ENCODE measurements at regions not wholly inside any gene's neighbourhood (a gene's known extent, or its start where the extent isn't known, plus 50 kb on each side); places are given as distances from the start of the nearest gene placed in this dataset.

GRCh38 chr15:98025237-98025636 lies 64.7 kb downstream of the ARRDC4 start:
- FAIRE-seq = no peak
- intact Hi-C loops (cut with DNase I) = no loop called here

DNA sequence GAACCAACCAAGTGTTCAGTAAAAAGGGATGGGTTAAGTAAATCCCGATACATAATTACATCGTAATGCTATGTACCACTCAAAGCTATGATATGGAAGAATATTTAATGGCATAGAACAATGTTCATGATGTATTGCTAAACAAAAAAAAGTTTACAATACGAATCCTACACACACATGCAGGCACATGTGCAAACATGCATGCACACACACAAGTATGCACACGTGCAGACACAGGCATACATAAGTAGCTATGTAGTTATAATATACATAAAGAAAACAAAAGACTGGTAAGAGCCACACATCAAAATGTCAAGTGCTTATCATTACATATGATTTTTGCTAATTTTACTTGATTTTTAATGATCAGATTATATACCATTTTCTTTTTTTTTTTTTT lies 74.2 kb downstream of the ARRDC4 start:
- Histone ChIP-seq H3K27me3 (no peaks in the 10 kb centered on the region), H3K4me1 (no peaks in the 10 kb centered on the region), H3K27ac (no peak overlapping the region), H3K9me3 (no peaks in the 10 kb centered on the region), H3K4me3 (no peak overlapping the region), H3K36me3 (no peaks in the 10 kb centered on the region)
- DNase-seq (no peak), ATAC-seq (no peak), FAIRE-seq (no peak)
- TF ChIP-seq, protein P1, sequence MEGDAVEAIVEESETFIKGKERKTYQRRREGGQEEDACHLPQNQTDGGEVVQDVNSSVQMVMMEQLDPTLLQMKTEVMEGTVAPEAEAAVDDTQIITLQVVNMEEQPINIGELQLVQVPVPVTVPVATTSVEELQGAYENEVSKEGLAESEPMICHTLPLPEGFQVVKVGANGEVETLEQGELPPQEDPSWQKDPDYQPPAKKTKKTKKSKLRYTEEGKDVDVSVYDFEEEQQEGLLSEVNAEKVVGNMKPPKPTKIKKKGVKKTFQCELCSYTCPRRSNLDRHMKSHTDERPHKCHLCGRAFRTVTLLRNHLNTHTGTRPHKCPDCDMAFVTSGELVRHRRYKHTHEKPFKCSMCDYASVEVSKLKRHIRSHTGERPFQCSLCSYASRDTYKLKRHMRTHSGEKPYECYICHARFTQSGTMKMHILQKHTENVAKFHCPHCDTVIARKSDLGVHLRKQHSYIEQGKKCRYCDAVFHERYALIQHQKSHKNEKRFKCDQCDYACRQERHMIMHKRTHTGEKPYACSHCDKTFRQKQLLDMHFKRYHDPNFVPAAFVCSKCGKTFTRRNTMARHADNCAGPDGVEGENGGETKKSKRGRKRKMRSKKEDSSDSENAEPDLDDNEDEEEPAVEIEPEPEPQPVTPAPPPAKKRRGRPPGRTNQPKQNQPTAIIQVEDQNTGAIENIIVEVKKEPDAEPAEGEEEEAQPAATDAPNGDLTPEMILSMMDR (IDR thresholded peaks at IDR 0.05) = no peak
- WGBS, 2 donors = 77 to 83% methylated on average over 4 of the region's 4 CpGs
- intact Hi-C loops (cut with DNase I) = loop anchor here in 1 of 3 donors (10.0 kb wide), 1 partner anchor 70 kb away; the partner anchor contains the start of gene ARRDC4

More at GRCh38 chr15:98025237-98025636, 64.7 kb downstream of the ARRDC4 start:
- Histone ChIP-seq H3K4me3 (no peak overlapping the region), H3K4me1 (no peaks in the 10 kb centered on the region), H3K9me3 (no peaks in the 10 kb centered on the region), H3K27ac (no peak overlapping the region), H3K27me3 (no peaks in the 10 kb centered on the region), H3K36me3 (no peaks in the 10 kb centered on the region)
- TF ChIP-seq, protein P1 (IDR thresholded peaks at IDR 0.05) = no peak
- 79 to 91% methylated on average over 2 of the region's 2 CpGs for WGBS, 2 donors
- ATAC-seq = peak in 2 of 4 donors; percentile 58 to 74
- no peak for DNase-seq

- ATAC-seq = no peak
- no peak for DNase-seq
- no peak for FAIRE-seq
Observed at GRCh38 chr15:98035134-98035533, 74.6 kb downstream of the ARRDC4 start.

DNA sequence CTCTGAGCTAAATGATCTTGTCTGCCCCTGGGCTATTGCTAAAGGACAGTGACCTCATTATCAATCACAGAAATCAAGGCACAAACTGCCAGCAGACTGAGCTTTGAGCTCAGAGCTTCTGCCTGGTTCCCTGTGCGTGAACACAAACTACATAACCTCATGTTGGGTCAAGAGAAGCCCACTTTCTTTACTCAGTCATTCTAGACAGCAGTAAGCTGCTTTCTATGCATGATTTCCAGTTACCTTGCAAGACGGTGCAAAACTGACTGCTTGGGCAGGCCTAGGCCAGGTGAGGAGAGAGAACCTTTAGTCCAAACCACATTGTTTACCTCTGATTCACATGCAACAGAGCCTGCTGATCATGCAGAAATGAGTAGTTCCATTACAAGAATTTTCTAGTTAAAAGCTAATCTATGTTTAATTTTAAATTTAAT lies 75.1 kb downstream of the ARRDC4 start:
- ATAC-seq = no peak
- Histone ChIP-seq H3K4me1 (no peaks in the 10 kb centered on the region), H3K9me3 (no peaks in the 10 kb centered on the region), H3K27me3 (no peaks in the 10 kb centered on the region), H3K36me3 (no peaks in the 10 kb centered on the region), H3K4me3 (no peak overlapping the region), H3K27ac (no peak overlapping the region)
- WGBS, 2 donors = 80 to 89% methylated on average over 2 of the region's 2 CpGs
- no peak for DNase-seq
- intact Hi-C loops (cut with DNase I) = loop anchor here in 1 of 3 donors (10.0 kb wide), 1 partner anchor 71 kb away; the partner anchor contains the start of gene ARRDC4
- no peak for FAIRE-seq
- TF ChIP-seq, protein P1 (IDR thresholded peaks at IDR 0.05) = no peak

More at GRCh38 chr15:98035134-98035533, 74.6 kb downstream of the ARRDC4 start:
- intact Hi-C loops (cut with DNase I) = loop anchor here in 1 of 3 donors (10.0 kb wide), 1 partner anchor 70 kb away; the partner anchor contains the start of gene ARRDC4
- TF ChIP-seq, protein P1 (IDR thresholded peaks at IDR 0.05) = no peak
- Histone ChIP-seq H3K36me3 (no peaks in the 10 kb centered on the region), H3K4me1 (no peaks in the 10 kb centered on the region), H3K27me3 (no peaks in the 10 kb centered on the region), H3K4me3 (no peak overlapping the region), H3K9me3 (no peaks in the 10 kb centered on the region), H3K27ac (no peak overlapping the region)
- 87 to 90% methylated on average over 7 of the region's 7 CpGs for whole genome bisulfite sequencing, 2 donors

GRCh38 chr15:98039596-98039995 lies 79.1 kb downstream of the ARRDC4 start:
- H3K27ac ChIP-seq = no peak overlapping the region
- no peak for DNase-seq
- FAIRE-seq = no peak
- WGBS, 2 donors = 82 to 89% methylated on average over 4 of the region's 4 CpGs
- H3K36me3 ChIP-seq = no peaks in the 10 kb centered on the region
- H3K9me3 ChIP-seq = no peaks in the 10 kb centered on the region
- H3K4me3 ChIP-seq = no peak overlapping the region
- TF ChIP-seq, protein P1 (IDR thresholded peaks at IDR 0.05) = no peak
- intact Hi-C loops (cut with DNase I) = loop anchor here in 1 of 3 donors (10.0 kb wide), 1 partner anchor 75 kb away; the partner anchor contains the start of gene ARRDC4
- no peaks in the 10 kb centered on the region for H3K27me3 ChIP-seq
- no peaks in the 10 kb centered on the region for H3K4me1 ChIP-seq
- ATAC-seq = no peak
